ENCODE measurements at regions not wholly inside any gene's neighbourhood (a gene's known extent, or its start where the extent isn't known, plus 50 kb on each side); places are given as distances from the start of the nearest gene placed in this dataset.

- no peak for TF ChIP-seq CTCF (IDR thresholded peaks at IDR 0.05)
- no peak for TF ChIP-seq POLR2A (IDR thresholded peaks at IDR 0.05)
- no peak for TF ChIP-seq POLR2AphosphoS5 (IDR thresholded peaks at IDR 0.05)
These were observed 71.4 kb upstream of the CCND1 start for GRCh38 chr11:69569306-69570200.

Data from suprapubic skin (tissue), 4 donors.